PC-9 (cell line): ENCODE measurements at regions not wholly inside any gene's neighbourhood (a gene's known extent, or its start where the extent isn't known, plus 50 kb on each side); places are given as distances from the start of the nearest gene placed in this dataset.

ENCODE experiments used
- EZH2 ChIP-seq: fragments of 200-600 bp; sonication (generic); IDR thresholded peaks from 2 replicates; pipeline ENCODE4 v1.8.0; 2017; ENCODE audit warnings: antibody characterized with exemption, low read depth
- TF ChIP-seq, protein P1 (sequence below): fragments of 200-600 bp; sonication (generic); conservative IDR thresholded peaks from 2 replicates; pipeline ENCODE4 v1.6.1; 2017; ENCODE audit warnings: mixed run types, antibody characterized with exemption, mild to moderate bottlenecking, moderate library complexity

DNA sequence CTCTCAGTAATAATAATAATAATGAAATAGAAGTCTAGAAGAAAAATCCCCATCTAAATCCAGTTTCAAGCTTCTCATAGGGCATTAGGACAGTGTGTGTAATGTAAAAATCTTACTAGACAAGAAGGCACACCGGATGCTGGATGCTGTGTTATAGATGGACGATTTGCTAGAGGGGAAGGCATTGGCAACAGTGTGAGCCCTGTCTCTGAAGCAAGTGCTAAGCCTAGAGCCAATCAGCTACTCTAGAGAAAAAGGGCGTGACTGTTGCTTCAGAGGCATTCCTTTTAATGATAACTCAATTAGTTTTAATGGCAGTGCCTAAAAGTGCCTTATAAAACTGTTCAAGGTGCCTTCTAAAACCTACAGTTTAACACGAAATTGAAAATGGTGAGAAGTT lies 344.9 kb downstream of the TDRD15 start:
- TF ChIP-seq, protein P1, sequence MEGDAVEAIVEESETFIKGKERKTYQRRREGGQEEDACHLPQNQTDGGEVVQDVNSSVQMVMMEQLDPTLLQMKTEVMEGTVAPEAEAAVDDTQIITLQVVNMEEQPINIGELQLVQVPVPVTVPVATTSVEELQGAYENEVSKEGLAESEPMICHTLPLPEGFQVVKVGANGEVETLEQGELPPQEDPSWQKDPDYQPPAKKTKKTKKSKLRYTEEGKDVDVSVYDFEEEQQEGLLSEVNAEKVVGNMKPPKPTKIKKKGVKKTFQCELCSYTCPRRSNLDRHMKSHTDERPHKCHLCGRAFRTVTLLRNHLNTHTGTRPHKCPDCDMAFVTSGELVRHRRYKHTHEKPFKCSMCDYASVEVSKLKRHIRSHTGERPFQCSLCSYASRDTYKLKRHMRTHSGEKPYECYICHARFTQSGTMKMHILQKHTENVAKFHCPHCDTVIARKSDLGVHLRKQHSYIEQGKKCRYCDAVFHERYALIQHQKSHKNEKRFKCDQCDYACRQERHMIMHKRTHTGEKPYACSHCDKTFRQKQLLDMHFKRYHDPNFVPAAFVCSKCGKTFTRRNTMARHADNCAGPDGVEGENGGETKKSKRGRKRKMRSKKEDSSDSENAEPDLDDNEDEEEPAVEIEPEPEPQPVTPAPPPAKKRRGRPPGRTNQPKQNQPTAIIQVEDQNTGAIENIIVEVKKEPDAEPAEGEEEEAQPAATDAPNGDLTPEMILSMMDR, result no peak
- no peak for TF ChIP-seq EZH2
